ENCODE measurements at regions not wholly inside any gene's neighbourhood (a gene's known extent, or its start where the extent isn't known, plus 50 kb on each side); places are given as distances from the start of the nearest gene placed in this dataset.

DNA sequence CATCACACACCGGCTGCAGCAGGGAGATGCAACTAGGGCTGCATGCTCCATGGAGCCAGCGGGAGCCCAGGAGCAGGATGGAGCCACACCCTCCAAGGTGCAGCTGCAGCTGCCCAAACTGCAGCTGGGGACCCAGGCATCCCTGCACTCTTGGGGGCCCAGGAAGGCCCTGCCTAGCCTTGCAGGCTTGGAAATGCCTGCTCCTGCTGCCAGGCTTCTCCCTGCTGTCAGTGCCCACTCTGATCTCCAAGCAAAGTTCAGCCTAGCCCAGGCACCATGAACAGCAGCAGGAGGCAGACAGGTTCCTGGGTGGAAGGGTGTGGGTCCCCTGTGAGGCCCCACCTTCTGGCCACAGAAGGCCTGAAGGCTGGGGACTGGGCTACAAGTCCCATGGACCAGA, 1057.1 kb downstream of the CDH8 start:
- TF ChIP-seq, protein P1, sequence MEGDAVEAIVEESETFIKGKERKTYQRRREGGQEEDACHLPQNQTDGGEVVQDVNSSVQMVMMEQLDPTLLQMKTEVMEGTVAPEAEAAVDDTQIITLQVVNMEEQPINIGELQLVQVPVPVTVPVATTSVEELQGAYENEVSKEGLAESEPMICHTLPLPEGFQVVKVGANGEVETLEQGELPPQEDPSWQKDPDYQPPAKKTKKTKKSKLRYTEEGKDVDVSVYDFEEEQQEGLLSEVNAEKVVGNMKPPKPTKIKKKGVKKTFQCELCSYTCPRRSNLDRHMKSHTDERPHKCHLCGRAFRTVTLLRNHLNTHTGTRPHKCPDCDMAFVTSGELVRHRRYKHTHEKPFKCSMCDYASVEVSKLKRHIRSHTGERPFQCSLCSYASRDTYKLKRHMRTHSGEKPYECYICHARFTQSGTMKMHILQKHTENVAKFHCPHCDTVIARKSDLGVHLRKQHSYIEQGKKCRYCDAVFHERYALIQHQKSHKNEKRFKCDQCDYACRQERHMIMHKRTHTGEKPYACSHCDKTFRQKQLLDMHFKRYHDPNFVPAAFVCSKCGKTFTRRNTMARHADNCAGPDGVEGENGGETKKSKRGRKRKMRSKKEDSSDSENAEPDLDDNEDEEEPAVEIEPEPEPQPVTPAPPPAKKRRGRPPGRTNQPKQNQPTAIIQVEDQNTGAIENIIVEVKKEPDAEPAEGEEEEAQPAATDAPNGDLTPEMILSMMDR (IDR thresholded peaks at IDR 0.05): no peak
- TF ChIP-seq POLR2A (IDR thresholded peaks at IDR 0.05): no peak
- no peak for TF ChIP-seq EP300 (IDR thresholded peaks at IDR 0.05)
